Gastroesophageal sphincter (tissue), 3 donors: ENCODE measurements at regions not wholly inside any gene's neighbourhood (a gene's known extent, or its start where the extent isn't known, plus 50 kb on each side); places are given as distances from the start of the nearest gene placed in this dataset.

Experiments
- CTCF ChIP-seq, 4 experiments: fragments of 200-600 bp in 2 of 4; fragments of 450-650 bp in 2 of 4; sonication (generic) in 1 of 4; IDR thresholded peaks; one replicate each; pipeline ENCODE4 v1.5.1; 2017 to 2019; ENCODE audit warnings: antibody characterized with exemption in 4 of 4, mild to moderate bottlenecking in 2 of 4, moderate library complexity in 2 of 4
- POLR2A ChIP-seq, 2 donors: fragments of 450-650 bp; IDR thresholded peaks; one replicate each; pipeline ENCODE4 v1.6.1; 2017; ENCODE audit warnings: antibody characterized with exemption in 2 of 2, mild to moderate bottlenecking in 2 of 2, moderate library complexity in 1 of 2
- POLR2AphosphoS5 ChIP-seq: sonication (generic); formaldehyde crosslinking; IDR thresholded peaks from one replicate; pipeline ENCODE4 v1.6.1; 2017; ENCODE audit warnings: antibody characterized with exemption

GRCh38 chr2:207332480-207333212 is 166.9 kb upstream of the KLF7 start:
- no peak for TF ChIP-seq CTCF (IDR thresholded peaks at IDR 0.05)
- no peak for TF ChIP-seq POLR2AphosphoS5
- TF ChIP-seq POLR2A (IDR thresholded peaks at IDR 0.05), result no peak
